D341Med (cell line): ENCODE measurements at regions not wholly inside any gene's neighbourhood (a gene's known extent, or its start where the extent isn't known, plus 50 kb on each side); places are given as distances from the start of the nearest gene placed in this dataset.

ENCODE experiments used
- DNase-seq: peaks from one replicate; pipeline ENCODE4 v3.0.0; 2012; ENCODE audit warnings: low spot score

DNA sequence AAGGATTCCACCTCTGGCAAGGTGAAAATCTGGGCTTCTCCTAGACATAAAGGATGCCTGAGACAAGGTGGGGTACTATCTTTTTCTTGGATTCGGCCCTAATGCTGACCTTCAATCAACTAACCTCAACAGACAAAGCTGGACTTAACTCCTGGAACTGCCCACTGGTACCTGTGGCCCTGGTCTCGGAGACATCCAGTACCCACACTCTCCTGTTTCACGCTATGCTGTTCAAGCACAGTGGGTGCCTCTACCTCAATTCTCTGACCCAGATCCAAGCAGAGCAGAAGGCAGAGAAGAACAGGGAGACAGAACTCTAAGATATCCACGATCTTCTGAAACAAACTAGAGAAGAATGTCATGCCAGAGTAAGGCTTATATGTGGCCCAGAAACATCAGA, 189.8 kb upstream of the FOXQ1 start:
- DNase-seq = peak; percentile 6

DNA sequence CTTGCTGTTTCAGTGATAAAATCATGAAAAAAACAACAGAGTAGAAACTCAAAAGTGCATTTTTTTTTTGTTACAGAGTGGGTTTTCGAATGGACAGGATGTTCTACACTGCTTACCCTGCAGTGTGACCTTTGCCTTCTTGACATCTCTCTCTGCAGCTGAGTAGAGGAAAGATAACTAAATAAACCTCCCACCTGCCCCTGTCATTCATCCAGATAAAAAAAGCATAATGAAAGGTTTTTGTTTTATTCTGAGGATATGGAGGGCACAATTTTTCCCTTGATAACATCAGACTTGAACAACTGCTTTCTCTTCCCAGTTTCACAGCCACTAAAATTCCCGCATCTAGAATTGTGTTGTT, 193.6 kb upstream of the FOXQ1 start:
- no peak for DNase-seq

DNA sequence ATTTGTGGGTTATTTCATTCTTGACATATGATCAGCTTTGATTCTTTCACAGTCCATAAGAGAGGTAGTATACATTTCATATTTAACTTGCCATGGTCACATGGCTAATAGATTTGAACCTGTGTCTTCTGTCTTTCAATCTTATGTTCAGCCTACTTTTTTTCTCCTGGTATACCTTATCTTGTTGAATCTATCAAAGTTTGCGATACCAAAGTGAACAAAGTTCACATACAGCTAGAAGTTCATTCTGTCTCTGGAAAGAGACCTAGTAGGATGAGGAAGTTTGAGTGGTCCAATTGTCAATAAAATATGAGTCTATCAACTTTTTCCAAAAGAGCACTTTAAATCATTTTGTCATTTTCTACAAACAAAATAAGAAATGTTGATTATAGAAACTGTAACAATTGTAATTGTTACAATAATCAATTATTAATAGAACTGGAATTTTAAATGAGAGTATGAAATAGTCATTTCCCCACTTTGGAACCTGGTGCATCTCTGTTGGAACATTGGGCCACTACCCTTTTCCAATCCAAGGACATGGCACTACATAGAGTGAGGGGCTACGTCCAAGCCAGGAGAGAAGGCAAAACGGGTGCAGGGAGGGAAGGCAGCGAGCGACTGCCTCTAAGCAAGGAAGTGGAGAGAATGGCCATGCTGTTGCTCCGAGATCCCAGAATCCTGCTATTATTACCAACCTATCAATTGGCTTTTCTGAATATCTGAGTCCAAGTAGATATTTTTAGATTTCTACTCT, 194.2 kb upstream of the FOXQ1 start:
- peak; percentile 7 for DNase-seq

DNA sequence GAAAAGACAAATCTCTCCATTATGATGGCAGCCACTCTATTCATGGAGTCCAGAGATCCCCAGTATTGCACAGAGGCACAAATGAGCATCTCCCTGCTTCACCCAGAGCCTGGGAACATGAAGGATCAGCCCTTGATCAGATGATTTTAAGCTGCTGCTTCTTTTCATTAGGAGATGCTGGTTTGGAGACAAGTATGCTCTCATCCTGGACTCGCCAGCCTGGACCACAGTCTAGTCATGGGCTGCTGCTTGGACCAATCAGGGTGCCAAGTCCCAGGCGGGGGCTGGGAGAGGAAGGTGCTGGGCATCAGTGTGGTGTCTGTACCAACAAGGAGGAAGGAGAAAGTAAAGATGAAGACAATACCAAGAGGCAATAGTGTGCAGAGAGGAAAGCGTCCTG, 195.7 kb upstream of the FOXQ1 start:
- DNase-seq = no peak

DNA sequence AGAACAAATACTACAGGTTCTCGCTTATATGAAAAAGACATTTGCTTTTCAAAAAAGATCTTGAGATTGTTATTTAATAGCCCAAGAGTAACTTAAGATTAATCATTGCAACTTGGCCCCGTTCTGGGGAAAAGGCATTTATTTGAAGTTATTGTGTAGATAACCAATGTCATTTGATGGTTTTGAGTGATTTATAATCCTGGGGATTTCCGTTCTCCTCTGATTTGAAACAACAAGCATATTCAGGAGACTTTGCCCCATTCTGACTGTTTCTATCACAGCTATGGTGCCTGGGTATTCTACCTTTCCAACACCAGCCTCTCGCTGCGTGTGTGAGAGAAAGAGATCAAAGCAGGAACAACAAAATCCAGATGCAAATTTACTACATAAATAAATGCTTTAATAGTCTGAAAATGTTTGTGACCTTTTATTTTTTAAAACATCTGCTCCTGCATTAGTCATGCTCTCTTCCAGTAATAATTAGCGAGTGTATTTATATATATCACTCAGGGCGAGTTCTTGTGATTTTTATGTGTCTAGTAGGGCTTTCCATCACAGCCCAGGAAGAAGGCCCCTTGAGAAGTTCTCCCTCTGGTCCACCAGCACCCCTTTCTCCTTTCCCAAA, 197.9 kb upstream of the FOXQ1 start:
- no peak for DNase-seq

DNA sequence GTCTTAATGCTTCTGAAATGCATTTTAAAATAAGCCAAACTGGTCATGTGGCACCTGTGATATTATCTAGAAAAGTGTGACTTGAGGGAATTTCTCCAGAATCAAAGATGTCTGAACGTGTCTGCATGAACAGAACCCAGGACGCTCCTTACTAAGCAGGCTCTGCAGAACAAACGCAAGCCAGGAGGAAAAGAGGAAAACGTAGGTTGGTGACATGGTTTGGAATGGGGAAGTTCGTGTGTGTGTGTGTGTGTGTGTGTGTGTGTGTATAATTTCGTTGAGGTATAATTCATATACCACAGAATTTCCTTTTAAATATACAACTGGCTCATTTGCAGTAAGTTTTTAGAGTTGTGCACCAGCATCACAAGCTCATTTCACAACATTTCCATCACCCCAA, 200.5 kb upstream of the FOXQ1 start:
- DNase-seq = no peak

DNA sequence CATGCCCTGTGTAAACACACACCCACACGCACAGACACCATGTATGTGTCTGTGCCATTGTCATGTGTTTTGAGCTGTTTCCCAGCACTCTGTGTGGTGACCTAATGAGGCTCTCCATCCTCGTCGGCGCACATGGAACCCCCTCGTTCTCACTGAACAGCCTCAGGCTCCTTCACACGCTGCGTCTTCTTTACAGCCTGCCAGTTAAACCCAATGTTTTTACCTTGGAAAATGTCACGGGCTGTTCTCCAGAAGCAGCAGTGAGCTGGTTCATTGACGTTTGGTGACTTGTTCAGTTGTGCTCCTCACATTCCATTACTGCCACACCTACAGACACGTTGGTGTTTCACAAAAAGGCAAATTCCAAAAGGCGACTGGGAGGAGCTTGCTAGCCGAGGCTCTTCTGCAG, 201.0 kb upstream of the FOXQ1 start:
- DNase-seq = no peak

DNA sequence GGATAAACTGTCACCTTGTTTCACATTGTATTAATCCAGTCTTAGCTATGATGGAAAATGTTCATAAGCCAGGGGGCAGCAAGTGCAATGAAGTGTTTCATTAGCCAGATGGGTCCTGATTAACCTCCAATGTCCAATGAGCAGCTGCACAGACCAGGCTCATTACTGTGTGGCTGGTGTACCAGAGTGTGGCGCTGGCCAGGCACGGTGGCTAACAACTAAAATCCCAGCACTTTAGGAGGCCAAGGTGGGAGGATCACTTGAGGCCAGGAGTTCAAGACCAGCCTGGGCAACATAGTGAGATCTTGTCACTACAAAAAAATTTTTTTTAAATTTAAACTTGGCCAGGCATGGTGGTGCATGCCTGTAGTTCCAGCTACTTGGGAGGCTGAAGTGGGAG, 201.7 kb upstream of the FOXQ1 start:
- peak; percentile 85 for DNase-seq

DNA sequence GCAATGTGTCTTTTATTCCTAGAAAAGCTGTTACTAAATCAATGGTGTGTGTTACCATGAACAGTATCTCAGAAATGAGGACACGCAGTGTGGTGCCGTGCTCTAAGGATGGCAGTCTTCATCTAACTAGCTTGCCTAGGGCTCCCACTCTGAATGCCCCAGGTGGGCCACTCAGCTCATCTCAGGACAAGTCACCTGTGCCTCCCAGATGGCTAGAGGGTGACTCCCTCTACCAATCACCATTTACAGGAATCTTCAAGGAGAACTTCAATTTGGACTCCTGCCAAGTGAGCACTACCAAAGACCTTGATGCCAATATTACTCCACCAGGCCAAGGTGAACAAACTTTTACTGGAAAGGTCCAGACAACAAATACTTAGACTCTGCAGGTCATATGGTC, 202.8 kb upstream of the FOXQ1 start:
- DNase-seq = no peak

DNA sequence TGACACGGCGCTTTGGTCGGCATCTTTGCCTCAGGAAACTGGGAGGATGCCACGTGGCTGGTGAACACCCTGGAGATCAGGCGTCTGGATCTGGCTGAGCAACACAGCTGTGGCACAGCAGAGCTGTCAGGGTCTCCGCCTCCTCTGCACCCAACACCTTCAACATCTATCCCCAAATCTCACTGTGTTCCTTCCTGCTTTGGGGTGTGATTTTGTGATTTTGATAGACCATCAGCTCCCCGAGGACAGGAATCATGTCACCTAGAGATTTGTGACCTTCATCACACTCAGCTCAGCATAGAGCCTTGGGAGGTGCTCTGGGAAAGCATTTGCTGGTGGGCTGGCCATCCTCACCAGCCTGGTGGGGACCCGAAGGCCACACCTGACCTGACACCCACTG, 203.7 kb upstream of the FOXQ1 start:
- DNase-seq = no peak

DNA sequence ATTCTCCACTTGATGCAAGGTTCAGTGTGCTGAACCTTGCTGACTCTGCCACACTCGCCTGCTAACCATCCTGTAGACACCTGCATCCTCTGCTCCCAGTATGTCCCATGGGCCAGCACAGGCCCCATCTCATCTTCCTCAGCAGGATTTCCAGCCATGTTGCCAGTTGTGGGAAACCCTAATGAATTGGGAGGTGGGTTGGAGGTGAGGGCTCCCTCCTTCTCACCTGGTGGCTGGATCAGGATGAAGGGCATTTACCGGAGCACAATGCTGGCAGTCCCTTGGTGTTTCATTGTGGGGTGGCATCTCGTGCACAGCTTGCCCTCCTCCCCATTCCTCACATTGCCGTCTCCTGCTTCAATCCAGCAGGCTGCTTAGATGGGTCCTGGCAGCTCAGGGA, 204.3 kb upstream of the FOXQ1 start:
- no peak for DNase-seq

DNA sequence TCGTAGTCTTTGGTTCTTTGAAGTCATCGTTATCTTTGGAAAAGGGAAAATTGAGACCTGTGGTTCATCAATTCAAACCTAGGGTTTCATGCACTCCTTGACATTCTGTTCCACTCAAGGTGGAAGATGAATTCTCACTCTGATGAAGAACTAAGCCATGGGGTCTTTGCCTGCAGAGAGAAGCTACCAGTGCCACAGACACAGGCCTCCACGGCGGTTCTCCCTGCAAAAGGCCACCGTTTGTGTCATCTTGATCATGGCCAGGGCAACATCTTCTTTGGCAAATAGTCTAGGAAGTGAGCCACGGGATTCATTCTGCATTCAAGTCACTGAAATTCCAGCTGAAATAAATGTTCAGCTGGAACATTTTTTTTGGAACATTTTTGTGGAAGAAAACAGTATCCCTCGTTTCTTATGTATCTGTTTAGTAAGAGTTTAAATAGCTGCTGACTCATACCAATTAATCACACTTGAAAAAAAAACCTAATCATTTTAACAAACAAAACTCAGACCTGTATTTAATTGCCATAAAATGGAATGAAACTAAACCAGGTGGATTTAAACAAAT, 206.0 kb upstream of the FOXQ1 start:
- DNase-seq = no peak

DNA sequence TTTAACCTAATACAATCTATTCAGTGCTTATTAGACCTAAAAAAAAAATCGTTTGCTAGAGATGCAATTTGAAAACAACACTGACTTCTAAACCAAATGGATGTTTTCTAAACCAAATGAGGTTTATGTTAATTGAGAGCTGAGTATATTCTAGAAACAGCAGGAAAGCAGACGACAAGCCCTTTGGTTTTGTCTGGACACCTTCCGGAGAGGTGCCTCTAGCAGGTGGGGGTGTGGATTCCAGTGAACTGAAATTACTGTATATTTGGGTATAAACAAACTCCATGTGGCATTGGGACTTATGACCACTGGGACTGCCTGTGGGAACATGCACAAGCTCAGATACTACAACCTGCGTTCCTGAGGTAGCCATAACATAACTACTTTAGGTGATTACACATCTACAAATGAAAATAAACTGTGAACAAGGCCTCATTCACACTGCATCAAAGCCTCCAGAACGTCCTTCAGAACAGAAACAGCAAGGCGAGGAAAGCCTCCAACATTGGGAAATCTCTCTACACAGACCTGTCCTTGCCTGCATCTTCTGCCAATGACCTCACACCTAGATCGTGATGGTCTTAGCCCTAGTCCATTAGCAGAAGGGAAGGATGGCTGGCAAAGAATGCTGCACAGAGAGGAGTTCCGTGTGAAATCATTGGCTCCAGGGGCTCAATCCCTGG, 206.8 kb upstream of the FOXQ1 start:
- no peak for DNase-seq

DNA sequence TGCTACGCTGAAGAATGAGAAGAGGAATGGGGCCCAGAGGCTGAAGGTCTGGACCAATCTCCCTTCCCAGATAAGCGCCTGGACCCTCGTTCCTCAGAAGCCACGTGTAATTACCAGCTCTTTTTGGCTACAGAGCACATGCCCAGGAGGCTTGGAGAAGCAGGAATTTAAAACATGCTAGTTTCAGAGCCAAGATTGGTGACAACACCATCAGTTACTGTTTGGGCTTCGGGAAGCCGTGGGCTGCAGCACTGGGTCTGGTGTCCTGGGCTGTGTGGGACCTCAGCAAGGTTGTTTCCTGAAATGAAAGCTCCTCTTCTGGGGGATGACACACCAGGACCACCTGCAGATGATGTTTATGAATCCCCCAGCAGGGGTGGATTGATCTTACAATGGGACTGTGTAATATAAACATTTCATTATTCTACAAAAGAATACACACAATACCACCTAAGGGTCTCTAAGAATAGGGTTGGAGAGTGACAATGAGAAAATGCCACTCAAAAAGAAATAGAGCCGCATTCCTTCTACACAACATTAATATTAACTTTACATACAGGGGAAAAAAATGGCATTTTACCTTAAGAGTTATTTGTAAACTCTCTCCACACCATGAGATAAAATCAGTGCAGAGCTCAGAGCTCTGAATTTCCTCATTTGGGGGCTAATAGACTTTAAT, 207.8 kb upstream of the FOXQ1 start:
- no peak for DNase-seq

DNA sequence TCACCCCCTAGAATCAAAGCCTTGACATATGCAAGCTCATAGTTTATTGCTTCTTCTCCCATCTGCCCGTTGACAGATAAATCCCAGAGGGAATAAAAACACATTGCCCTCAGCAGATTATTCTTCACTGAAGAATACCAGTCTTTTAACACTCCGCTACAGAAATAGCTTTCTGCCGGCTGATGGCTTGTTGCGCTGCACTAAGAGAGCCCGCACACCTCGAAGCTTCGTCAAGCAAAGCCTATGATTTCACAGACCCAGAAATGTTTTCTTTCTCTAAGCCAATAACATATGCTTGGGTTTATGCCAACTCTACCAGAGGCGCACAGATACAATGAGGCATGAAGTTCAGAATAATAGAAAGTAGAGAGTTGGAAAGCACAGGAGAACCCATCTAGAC, 208.9 kb upstream of the FOXQ1 start:
- DNase-seq = peak; percentile 58

DNA sequence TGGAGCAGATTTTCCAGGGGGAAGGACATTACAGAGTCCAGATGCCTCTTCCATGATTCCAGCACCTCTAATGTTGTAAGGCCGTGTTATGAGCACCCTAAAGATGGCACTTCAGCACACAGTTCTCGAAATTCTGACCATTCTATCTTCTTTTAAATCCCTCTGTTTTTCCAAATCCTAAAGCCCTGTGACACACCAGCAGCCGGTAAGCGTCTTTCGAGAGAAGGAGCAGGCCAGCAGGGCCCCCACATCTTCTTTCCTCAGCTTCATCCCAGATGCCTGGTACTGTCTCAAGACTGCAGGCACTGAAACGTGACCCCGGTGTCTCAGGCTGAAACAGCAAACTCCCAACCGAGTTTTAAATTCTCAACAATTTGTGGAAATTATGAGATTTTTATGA, 211.6 kb upstream of the FOXQ1 start:
- DNase-seq = no peak

DNA sequence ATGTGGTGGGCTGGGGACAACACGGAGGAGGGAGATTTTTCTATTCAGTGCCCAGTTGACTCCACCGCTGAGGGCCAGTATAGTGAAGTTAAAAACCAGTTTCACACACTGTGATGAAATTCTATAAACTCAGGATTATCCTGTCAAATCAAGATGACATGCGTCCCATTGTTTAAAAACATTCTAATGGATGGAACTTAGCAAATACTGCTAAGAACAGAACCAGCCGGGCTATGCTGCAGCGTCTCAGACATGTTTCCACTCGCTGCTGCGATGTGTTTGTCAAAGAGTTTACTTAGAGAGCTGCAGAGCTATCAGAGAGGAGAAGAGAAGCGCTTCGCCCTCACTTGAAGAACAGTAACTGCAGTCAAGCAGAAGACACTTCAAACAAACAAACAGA, 212.6 kb upstream of the FOXQ1 start:
- no peak for DNase-seq

DNA sequence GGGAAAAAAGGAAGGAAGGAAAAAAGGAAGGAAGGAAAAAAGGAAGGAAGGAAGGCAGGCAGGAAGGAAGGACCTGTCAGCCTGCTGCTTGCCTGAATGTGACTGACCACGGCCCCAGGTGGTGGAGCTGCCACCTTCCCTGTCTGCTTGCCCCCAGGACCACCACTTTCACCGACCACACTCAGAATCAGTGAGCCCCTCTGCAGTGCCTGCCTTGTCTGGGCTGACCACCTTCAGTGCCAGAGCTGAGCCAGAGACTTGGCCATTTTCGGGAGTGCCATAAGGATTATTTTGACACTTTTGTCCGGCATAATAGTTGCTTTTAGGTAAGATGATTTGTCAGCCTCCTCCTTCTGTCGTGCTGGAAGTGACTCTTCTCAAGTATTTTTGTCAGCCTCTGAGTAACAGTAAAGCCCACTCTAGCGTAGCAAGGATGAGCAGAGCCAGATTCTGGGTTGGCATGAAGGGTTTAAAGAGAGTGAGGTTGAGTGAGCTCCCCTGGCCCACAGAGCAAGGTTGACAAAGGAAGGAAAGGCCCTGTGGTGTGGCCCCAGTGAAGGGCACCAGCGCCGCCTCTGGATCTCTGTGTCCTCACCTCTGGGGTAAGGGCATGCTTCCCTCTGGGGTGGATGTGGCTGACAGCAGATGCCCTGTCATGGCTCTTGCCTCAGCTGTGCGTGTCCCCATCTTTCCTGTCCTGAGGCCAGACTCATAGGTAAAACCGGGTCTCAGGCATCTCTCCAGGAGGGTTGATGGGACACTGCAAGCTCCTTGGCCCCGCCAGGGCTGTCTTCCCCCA, 214.7 kb upstream of the FOXQ1 start:
- DNase-seq = no peak

DNA sequence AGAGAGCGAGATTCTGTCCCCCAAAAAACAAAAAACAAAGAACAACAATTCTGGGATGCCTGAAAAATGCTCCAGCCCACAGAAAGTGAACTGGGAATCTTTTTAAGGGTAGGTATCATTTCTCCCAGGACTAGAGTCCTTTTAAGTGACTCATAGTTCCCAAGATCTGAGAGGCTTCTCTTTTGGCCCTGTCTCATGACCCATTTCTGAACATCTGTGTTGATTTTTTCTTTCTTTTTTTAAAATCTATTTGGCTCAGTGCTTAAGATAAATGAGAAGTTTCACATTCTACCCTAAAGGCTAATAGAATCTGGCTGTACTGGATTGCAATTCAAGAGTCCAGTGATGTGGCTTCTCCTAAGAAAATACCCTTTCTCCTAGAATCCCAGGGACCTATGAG, 217.6 kb upstream of the FOXQ1 start:
- DNase-seq = no peak

DNA sequence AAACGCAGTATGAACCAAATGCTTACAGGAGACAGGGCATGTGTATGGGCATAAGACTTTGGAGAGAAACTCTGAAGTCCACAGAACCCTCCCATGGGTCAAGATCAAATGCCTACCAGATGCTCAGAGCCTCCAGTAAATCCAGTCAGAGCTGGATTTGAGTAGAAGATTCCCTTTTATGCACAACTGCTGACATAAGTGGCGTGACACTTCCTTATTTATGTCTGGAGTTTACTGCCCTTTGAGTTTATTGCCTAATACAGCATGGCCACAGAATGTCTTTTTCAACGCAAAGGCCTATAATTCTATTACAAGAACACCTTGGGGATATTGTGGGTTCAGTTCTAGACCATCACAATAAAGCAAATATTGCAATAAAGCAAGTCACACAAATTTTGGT, 220.0 kb upstream of the FOXQ1 start:
- DNase-seq = no peak

DNA sequence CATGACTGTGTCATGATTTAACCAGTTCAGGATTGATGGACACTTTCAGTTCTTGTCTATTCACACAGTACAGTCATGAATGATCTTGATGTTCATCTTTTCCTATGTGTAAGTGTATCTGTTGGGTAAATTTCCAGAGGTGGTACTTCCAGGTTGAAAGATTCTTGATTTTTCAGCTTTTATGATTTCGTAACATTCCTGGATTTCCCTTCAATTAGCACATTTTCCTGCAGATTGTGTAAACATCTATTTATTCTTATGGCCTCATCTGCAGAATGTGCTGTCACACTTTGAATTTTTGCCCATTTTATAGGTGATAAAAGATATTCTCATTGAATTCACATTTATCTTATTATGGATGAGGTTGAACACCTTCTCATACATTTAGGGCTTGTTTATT, 222.0 kb upstream of the FOXQ1 start:
- DNase-seq = no peak

DNA sequence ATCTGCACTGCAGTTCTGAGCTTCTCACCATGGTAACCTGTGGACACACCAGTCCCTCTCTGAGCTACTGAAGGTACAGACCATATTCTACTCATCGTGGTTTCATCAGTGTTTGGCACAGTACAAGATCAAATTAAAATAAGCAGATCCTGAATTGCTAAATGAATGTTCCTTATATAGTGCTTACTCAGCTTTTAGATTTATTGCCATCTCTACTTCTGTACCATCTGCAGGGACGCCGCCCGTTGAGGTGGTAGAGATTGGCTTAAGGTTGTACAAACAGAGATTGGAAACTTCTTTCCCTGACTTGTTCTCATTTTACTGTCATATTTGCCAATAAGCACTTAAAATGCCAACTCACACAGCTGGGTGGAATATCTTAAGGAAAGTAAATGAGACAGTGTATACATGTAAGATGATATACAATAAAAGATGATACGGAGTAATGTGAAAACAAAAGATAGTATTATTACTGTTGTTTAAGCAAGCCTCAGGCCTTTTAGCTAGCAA, 223.4 kb upstream of the FOXQ1 start:
- DNase-seq = no peak
